Memory B cell (primary cell): ENCODE measurements at regions not wholly inside any gene's neighbourhood (a gene's known extent, or its start where the extent isn't known, plus 50 kb on each side); places are given as distances from the start of the nearest gene placed in this dataset.

Source experiments
- ATAC-seq: fragments of 150-1000 bp; cut with Tn5 transposase; 2 replicates; pipeline ENCODE4 v1.10.0; 2021; ENCODE audit warnings: low read depth, mild to moderate bottlenecking, moderate library complexity
- DNase-seq, 2 donors: peaks; one replicate each; pipeline ENCODE4 v3.0.0; 2022; ENCODE audit warnings: low spot score in 2 of 2
- H3K27ac Mint-ChIP-seq: one replicate; pipeline ENCODE4 v1.8.0; 2022; ENCODE audit warnings: mild to moderate bottlenecking, moderate library complexity, mixed read lengths
- H3K27me3 Mint-ChIP-seq: one replicate; pipeline ENCODE4 v1.8.0; 2022; ENCODE audit warnings: mixed read lengths
- H3K36me3 Mint-ChIP-seq: one replicate; pipeline ENCODE4 v1.8.0; 2022; ENCODE audit warnings: mild to moderate bottlenecking, mixed read lengths
- H3K4me1 Mint-ChIP-seq: one replicate; pipeline ENCODE4 v1.8.0; 2022; ENCODE audit warnings: mixed read lengths
- H3K4me3 Mint-ChIP-seq: one replicate; pipeline ENCODE4 v1.8.0; 2022; ENCODE audit warnings: mild to moderate bottlenecking, moderate library complexity, mixed read lengths
- H3K9me3 Mint-ChIP-seq: one replicate; pipeline ENCODE4 v1.8.0; 2022; ENCODE audit warnings: mixed read lengths

DNA sequence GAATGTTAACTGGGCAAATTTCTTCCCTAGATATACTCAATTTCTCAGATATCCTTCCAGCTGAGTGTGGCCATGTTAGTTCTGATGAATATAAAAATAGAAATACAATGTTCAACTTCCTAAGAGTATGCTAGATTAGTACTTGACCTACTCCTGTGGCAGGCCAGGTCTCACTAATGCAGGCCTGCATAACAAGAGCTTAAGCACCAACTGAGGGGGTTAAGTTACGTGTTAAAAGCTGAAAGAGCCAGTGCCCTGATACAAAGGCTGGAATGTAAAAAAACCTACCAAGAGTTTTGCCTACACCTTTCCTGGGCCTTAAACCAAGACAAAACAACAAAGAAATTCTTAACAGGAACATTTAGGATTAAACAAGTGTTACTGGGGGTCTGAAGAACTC lies 102.8 kb downstream of the MRPS30 start:
- ATAC-seq (no peak), DNase-seq (no peak)
- Mint-ChIP-seq H3K36me3 (no peaks in the 10 kb centered on the region), H3K4me3 (no peak overlapping the region), H3K4me1 (no peaks in the 10 kb centered on the region), H3K9me3 (no peaks in the 10 kb centered on the region), H3K27ac (no peak overlapping the region), H3K27me3 (no peaks in the 10 kb centered on the region)

DNA sequence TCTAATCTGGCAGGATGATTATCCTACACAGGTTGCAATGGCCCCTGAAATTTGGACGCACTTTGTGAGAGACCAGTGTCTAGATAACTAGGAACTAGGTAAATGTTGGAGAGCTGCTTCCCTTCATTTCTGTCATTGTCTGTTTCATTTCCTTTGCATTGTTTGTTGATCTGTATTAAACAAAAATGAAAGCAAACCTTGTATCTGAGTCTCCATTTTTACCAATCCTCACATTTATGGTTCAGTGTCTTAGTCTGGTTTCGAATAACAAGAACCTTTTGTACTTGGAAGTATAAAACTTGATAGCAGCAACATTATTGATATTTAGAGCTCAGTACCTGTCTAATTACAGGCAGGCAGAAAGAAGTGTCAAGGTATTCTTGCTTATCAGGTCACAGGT lies 105.5 kb downstream of the MRPS30 start:
- no peak overlapping the region for H3K4me3 Mint-ChIP-seq
- H3K27me3 Mint-ChIP-seq, result no peaks in the 10 kb centered on the region
- no peaks in the 10 kb centered on the region for H3K36me3 Mint-ChIP-seq
- DNase-seq (no peak), ATAC-seq (no peak)
- H3K4me1 Mint-ChIP-seq, result no peaks in the 10 kb centered on the region
- H3K9me3 Mint-ChIP-seq, result no peaks in the 10 kb centered on the region
- no peak overlapping the region for H3K27ac Mint-ChIP-seq

GRCh38 chr5:44919560-44919959 lies 110.8 kb downstream of the MRPS30 start:
- peaks cover 2% of the 10 kb centered on the region for H3K9me3 Mint-ChIP-seq
- ATAC-seq, result no peak
- H3K27ac Mint-ChIP-seq, result no peak overlapping the region
- DNase-seq, result no peak
- H3K36me3 Mint-ChIP-seq, result no peaks in the 10 kb centered on the region
- no peaks in the 10 kb centered on the region for H3K4me1 Mint-ChIP-seq
- H3K27me3 Mint-ChIP-seq, result no peaks in the 10 kb centered on the region
- no peak overlapping the region for H3K4me3 Mint-ChIP-seq

- Mint-ChIP-seq H3K27me3 (no peaks in the 10 kb centered on the region), H3K9me3 (no peaks in the 10 kb centered on the region), H3K27ac (no peak overlapping the region), H3K4me3 (no peak overlapping the region), H3K36me3 (no peaks in the 10 kb centered on the region), H3K4me1 (no peaks in the 10 kb centered on the region)
- no peak for ATAC-seq
- DNase-seq, result no peak
These were observed 118.5 kb downstream of the MRPS30 start for GRCh38 chr5:44927115-44927733.

DNA sequence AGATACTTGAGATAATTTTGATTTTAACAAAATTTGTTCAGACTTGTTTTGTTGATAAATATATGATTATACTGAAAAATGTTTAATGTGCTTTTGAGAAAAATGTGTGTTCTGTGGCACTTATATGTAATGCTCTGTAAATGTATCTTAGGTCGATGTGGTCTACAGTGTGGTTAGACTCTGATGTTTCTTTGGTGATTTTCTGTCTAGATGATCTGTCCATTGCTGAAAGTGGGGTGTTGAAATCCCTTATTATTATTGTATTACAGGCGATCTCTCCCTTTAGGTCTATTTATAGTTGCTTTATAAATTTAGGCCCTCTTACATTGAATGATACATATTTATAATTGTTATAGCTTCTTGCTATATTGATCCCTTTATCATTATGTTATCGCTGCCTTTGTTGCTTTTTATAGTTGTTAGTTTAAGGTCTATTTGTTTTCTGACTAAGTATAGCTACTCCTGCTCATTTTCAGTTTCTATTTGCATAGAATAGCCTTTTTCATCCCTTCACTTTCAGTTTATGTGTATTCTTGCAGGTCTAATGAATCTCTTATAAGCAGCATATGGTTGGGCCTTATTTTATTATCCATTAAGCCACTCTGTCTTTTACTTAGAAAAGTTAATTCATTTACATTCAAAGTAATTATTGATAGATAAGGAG lies 124.3 kb downstream of the MRPS30 start:
- no peak for ATAC-seq

GRCh38 chr5:44933686-44934085 lies 124.9 kb downstream of the MRPS30 start:
- ATAC-seq, result no peak
- peaks cover 1% of the 10 kb centered on the region for H3K27me3 Mint-ChIP-seq
- DNase-seq, result no peak
- H3K4me3 Mint-ChIP-seq, result no peak overlapping the region
- H3K9me3 Mint-ChIP-seq, result peaks cover 4% of the 10 kb centered on the region
- no peaks in the 10 kb centered on the region for H3K4me1 Mint-ChIP-seq
- H3K27ac Mint-ChIP-seq, result no peak overlapping the region
- no peaks in the 10 kb centered on the region for H3K36me3 Mint-ChIP-seq

More for the DNA sequence above, 124.3 kb downstream of the MRPS30 start:
- Mint-ChIP-seq H3K9me3 (peaks cover 4% of the 10 kb centered on the region), H3K36me3 (no peaks in the 10 kb centered on the region), H3K4me1 (no peaks in the 10 kb centered on the region), H3K27me3 (peaks cover 1% of the 10 kb centered on the region), H3K4me3 (peak overlapping the region; percentile 41), H3K27ac (no peak overlapping the region)
- no peak for DNase-seq

GRCh38 chr5:44935262-44935661 lies 126.5 kb downstream of the MRPS30 start:
- ATAC-seq (no peak), DNase-seq (no peak)
- Mint-ChIP-seq H3K27me3 (peaks cover 3% of the 10 kb centered on the region), H3K4me3 (no peak overlapping the region), H3K27ac (no peak overlapping the region), H3K4me1 (no peaks in the 10 kb centered on the region), H3K36me3 (peaks cover 2% of the 10 kb centered on the region), H3K9me3 (peaks cover 6% of the 10 kb centered on the region)

GRCh38 chr5:44935871-44936270 lies 127.1 kb downstream of the MRPS30 start:
- H3K27me3 Mint-ChIP-seq, result peaks cover 3% of the 10 kb centered on the region
- ATAC-seq (no peak), DNase-seq (no peak)
- H3K4me3 Mint-ChIP-seq, result no peak overlapping the region
- peaks cover 2% of the 10 kb centered on the region for H3K36me3 Mint-ChIP-seq
- H3K9me3 Mint-ChIP-seq, result peaks cover 6% of the 10 kb centered on the region
- no peaks in the 10 kb centered on the region for H3K4me1 Mint-ChIP-seq
- no peak overlapping the region for H3K27ac Mint-ChIP-seq

DNA sequence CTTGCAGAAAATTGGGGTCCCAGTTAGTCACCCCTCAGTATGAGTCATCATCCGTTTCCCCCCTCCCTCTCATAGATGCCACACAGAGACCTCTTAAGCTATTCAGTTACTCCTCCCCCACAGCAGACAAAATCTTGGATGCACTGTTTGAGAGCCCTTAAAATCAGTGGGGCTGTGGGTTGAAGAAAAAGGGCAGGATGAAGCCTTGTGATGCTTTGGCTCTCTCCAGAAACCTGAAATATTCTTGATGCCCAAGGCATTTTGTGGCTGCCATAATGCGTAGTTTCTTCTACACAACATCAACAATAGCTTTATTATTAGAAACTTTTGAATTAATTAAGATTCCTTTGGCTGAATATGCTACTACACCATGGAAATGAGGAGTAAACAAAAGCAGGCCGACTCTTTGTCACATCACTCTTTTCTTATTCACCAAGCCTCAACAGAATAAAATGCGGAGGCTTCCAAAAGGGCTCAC lies 133.8 kb downstream of the MRPS30 start:
- no peak overlapping the region for H3K27ac Mint-ChIP-seq
- no peak overlapping the region for H3K4me3 Mint-ChIP-seq
- H3K4me1 Mint-ChIP-seq, result no peaks in the 10 kb centered on the region
- H3K36me3 Mint-ChIP-seq, result peaks cover 2% of the 10 kb centered on the region
- DNase-seq, result no peak
- H3K27me3 Mint-ChIP-seq, result peaks cover 2% of the 10 kb centered on the region
- ATAC-seq, result no peak
- H3K9me3 Mint-ChIP-seq, result peaks cover 2% of the 10 kb centered on the region

DNA sequence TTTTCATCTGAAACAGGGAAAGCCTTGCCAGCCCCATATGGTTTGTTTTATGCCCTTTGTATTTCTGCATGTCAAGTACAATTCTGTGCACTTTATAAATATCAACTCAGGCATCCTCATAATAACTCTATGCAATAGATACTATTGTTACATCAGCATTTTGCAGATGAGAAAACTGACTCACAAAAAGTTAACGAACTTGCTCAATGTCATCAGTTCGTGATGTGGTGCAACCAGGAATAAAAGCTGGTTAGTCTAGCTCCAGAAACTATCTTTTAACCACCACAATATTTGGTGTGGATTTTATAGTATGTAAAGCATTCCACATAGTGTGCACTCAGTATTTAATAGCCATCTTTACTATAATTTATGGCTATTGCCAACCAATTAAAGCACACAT lies 134.9 kb downstream of the MRPS30 start:
- DNase-seq, result no peak
- Mint-ChIP-seq H3K4me3 (no peak overlapping the region), H3K27ac (no peak overlapping the region), H3K9me3 (peaks cover 2% of the 10 kb centered on the region), H3K4me1 (no peaks in the 10 kb centered on the region), H3K27me3 (peaks cover 2% of the 10 kb centered on the region), H3K36me3 (peaks cover 2% of the 10 kb centered on the region)
- ATAC-seq, result no peak

DNA sequence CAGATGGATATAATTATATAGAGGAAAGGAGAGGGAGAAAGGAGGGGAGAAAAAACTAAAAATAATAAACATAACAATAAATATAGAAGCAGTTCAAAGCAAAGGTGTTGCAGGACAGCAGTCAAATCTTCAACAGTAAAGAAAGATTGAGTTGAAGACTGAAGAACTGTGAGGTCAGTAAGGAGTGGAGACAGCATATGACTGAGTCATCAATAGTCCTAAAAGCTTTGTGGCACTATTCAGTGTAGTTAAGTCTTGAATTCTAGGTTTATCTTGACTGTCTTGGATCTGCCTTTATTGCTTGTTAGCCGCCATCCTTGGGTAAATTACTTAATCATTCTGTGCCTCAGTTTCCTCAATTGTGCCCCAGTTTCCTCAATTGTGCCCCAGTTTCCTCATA lies 137.0 kb downstream of the MRPS30 start:
- H3K4me1 Mint-ChIP-seq, result no peaks in the 10 kb centered on the region
- ATAC-seq (no peak), DNase-seq (no peak)
- no peaks in the 10 kb centered on the region for H3K9me3 Mint-ChIP-seq
- no peaks in the 10 kb centered on the region for H3K27me3 Mint-ChIP-seq
- no peaks in the 10 kb centered on the region for H3K36me3 Mint-ChIP-seq
- H3K27ac Mint-ChIP-seq, result no peak overlapping the region
- no peak overlapping the region for H3K4me3 Mint-ChIP-seq

- Mint-ChIP-seq H3K4me1 (peaks cover 2% of the 10 kb centered on the region), H3K9me3 (no peaks in the 10 kb centered on the region), H3K27me3 (no peaks in the 10 kb centered on the region), H3K4me3 (no peak overlapping the region), H3K27ac (no peak overlapping the region), H3K36me3 (no peaks in the 10 kb centered on the region)
- ATAC-seq (no peak), DNase-seq (no peak)
These were observed 140.9 kb downstream of the MRPS30 start for GRCh38 chr5:44949687-44950086.

DNA sequence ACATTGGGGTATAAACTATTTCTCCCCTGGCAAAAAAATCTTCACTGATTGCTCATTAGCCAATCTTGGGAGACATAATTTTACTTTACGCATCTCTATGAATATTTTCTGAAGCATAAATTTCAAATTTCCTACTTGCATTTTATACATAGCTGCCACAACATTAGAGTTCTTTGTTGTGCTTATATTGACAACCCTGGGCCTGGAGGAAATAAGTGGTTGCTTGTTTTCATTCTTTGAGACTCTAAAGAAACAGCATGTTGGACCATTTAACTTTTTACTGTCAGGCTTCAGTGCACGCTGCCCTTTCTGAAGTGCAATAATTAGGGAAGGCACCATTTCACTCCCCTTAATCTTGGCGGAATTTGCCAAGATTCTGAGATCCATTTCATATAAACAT lies 142.6 kb downstream of the MRPS30 start:
- H3K27ac Mint-ChIP-seq, result no peak overlapping the region
- H3K27me3 Mint-ChIP-seq, result no peaks in the 10 kb centered on the region
- ATAC-seq (no peak), DNase-seq (no peak)
- peaks cover 2% of the 10 kb centered on the region for H3K4me1 Mint-ChIP-seq
- no peak overlapping the region for H3K4me3 Mint-ChIP-seq
- no peaks in the 10 kb centered on the region for H3K9me3 Mint-ChIP-seq
- H3K36me3 Mint-ChIP-seq, result no peaks in the 10 kb centered on the region

DNA sequence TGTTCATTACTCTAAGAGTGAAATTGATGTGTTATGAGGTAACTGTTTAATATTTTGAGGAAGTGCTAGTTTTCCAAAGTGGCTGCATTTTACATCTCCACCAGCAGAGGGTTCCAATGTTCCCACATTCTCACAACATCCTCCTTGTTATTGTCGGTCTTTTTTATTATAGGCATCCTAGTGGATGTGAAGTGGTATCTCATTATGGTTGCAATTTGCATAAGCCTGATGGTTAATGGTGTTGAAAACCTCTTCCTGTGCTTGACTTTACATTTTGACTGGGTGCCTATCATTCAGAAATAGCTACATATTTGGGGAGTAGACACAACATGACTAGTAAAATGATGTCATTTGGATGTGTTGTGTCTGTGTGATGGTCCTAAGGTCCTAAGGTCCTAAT lies 143.6 kb downstream of the MRPS30 start:
- Mint-ChIP-seq H3K4me1 (peaks cover 2% of the 10 kb centered on the region), H3K36me3 (no peaks in the 10 kb centered on the region), H3K4me3 (no peak overlapping the region), H3K9me3 (no peaks in the 10 kb centered on the region), H3K27me3 (no peaks in the 10 kb centered on the region), H3K27ac (no peak overlapping the region)
- no peak for ATAC-seq
- no peak for DNase-seq

- no peak overlapping the region for H3K4me3 Mint-ChIP-seq
- ATAC-seq (no peak), DNase-seq (no peak)
- no peaks in the 10 kb centered on the region for H3K9me3 Mint-ChIP-seq
- no peaks in the 10 kb centered on the region for H3K36me3 Mint-ChIP-seq
- no peaks in the 10 kb centered on the region for H3K27me3 Mint-ChIP-seq
- H3K27ac Mint-ChIP-seq, result no peak overlapping the region
- peaks cover 2% of the 10 kb centered on the region for H3K4me1 Mint-ChIP-seq
These were observed 144.3 kb downstream of the MRPS30 start for GRCh38 chr5:44953078-44953477.
